HL-60 (cell line): ENCODE measurements at regions not wholly inside any gene's neighbourhood (a gene's known extent, or its start where the extent isn't known, plus 50 kb on each side); places are given as distances from the start of the nearest gene placed in this dataset.

Experiments used
- DNase-seq, 2 experiments: peaks; one replicate each; pipeline ENCODE4 v3.0.0-alpha.2; 2010 to 2020; ENCODE audit warnings: low read depth in 1 of 2, low spot score in 1 of 2
- H3K27ac ChIP-seq: fragments of 250-450 bp; sonication (Bioruptor Pico); replicated peaks from 2 replicates; pipeline ENCODE4 v1.5.1; 2020; ENCODE audit warnings: mild to moderate bottlenecking, moderate library complexity
- H3K27me3 ChIP-seq: fragments of 250-450 bp; sonication (Bioruptor Pico); 2 replicates; pipeline ENCODE4 v1.5.1; 2021; ENCODE audit warnings: mild to moderate bottlenecking, moderate library complexity; ENCODE audit not compliant: insufficient read depth, poor library complexity, severe bottlenecking
- H3K4me3 ChIP-seq: replicated peaks from 2 replicates; pipeline ENCODE4 v1.5.1; 2011; ENCODE audit warnings: mild to moderate bottlenecking, control low read depth, low read length; ENCODE audit not compliant: insufficient read depth
- CTCF ChIP-seq: IDR thresholded peaks from one replicate; pipeline ENCODE4 v1.5.1; 2011; ENCODE audit warnings: low read length, control low read depth, inconsistent platforms; ENCODE audit not compliant: insufficient read depth
- GABPA ChIP-seq: IDR thresholded peaks from 2 replicates; pipeline ENCODE4 v1.6.1; 2012; ENCODE audit warnings: low read depth
- POLR2AphosphoS5 ChIP-seq: IDR thresholded peaks from 2 replicates; pipeline ENCODE4 v1.6.1; 2012; ENCODE audit warnings: low read depth
- REST ChIP-seq: IDR thresholded peaks from 2 replicates; pipeline ENCODE4 v1.6.1; 2012; ENCODE audit warnings: low read depth; ENCODE audit not compliant: insufficient replicate concordance
- SPI1 ChIP-seq: IDR thresholded peaks from 2 replicates; pipeline ENCODE4 v1.6.1; 2012; ENCODE audit warnings: low read depth, mild to moderate bottlenecking, borderline replicate concordance

GRCh38 chr6:139800837-139801236 lies 426.4 kb upstream of the CITED2 start:
- no peak overlapping the region for H3K27ac ChIP-seq
- no peaks in the 10 kb centered on the region for H3K27me3 ChIP-seq
- H3K4me3 ChIP-seq = no peak overlapping the region
- no peak for DNase-seq
- no peak for TF ChIP-seq CTCF
- no peak for TF ChIP-seq GABPA

GRCh38 chr6:139790527-139790926 lies 416.1 kb upstream of the CITED2 start:
- TF ChIP-seq REST (no peak), CTCF (no peak), GABPA (no peak), POLR2AphosphoS5 (no peak), SPI1 (no peak)
- no peak for DNase-seq
- Histone ChIP-seq H3K27ac (no peak overlapping the region), H3K4me3 (no peak overlapping the region), H3K27me3 (no peaks in the 10 kb centered on the region)

GRCh38 chr6:139784222-139784769 lies 409.8 kb upstream of the CITED2 start:
- no peak for TF ChIP-seq GABPA
- no peak for TF ChIP-seq POLR2AphosphoS5
- TF ChIP-seq CTCF = no peak
- TF ChIP-seq REST = no peak
- TF ChIP-seq SPI1 = no peak
- Histone ChIP-seq H3K4me3 (no peak overlapping the region), H3K27ac (no peak overlapping the region), H3K27me3 (no peaks in the 10 kb centered on the region)
- DNase-seq = no peak

- no peak overlapping the region for H3K4me3 ChIP-seq
- TF ChIP-seq CTCF (no peak), GABPA (no peak), POLR2AphosphoS5 (no peak), SPI1 (no peak), REST (no peak)
- H3K27me3 ChIP-seq = no peaks in the 10 kb centered on the region
- H3K27ac ChIP-seq = no peak overlapping the region
- DNase-seq = no peak
Measured at GRCh38 chr6:139779988-139780774, 405.7 kb upstream of the CITED2 start.
